ENCODE measurements at regions not wholly inside any gene's neighbourhood (a gene's known extent, or its start where the extent isn't known, plus 50 kb on each side); places are given as distances from the start of the nearest gene placed in this dataset.
"Not testable (repeated sequence)": the region's sequence is repeated elsewhere in the genome, so short reads cannot be mapped to it uniquely, and the experiment has no call there.

DNA sequence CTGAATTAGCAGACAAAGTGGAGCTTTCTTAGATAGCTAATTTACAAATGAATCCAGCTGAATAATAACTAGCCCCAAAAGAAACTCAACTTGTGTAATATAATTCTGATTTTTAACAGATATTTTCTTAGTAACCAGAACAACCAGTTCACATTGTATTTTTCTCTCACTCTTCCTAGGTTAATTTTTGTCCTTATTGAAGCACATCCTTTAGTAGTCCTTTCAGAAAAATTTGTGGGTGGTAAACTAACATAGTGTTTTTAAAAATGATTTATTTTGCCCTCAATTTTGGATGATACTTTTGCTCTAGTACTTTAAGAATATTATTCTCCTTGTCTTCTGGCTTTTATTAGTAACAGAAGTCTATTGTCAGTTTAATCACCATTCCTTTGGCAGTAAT lies 190.6 kb upstream of the SLC39A10 start:
- no peak for DNase-seq (ENCODE audit: low read depth in 2 of 2)

DNA sequence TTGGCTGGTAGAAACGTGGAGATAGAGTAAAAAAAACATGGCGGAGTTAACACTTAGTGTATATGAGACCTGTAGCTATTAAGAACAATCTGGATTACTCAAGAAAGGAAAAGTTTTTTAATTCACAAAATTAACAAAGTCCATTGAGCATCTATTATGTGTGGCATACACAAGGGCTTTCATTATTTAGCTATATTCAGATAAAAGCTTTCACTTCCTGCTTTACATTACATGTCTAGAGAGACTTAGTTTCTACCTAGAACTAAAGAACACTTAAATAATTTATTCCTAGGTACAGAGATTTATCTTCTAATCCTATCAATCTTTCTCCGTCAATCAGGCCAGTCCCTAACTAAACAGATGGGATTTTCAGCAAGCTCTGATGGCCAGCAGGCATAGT lies 196.0 kb upstream of the SLC39A10 start:
- DNase-seq (ENCODE audit: low read depth in 2 of 2): no peak

DNA sequence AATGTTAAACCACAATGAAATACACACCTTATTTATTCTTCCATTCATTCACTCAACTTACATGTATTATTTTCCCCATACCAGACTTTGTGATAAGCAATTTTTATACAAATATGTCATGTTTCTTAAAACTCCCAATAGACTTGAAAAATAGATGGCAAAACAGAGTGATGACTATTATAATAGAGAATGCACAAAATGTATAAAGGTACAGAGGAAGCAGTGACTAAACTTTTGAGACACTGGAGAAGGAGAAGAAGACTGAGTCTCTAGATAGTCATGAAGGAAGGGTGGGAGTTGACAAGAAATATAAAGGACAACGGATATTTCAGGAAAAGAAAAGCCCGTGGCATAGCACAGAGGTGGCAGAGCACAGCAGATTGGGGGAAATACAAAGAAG lies 198.1 kb upstream of the SLC39A10 start:
- DNase-seq (ENCODE audit: low read depth in 2 of 2): no peak

DNA sequence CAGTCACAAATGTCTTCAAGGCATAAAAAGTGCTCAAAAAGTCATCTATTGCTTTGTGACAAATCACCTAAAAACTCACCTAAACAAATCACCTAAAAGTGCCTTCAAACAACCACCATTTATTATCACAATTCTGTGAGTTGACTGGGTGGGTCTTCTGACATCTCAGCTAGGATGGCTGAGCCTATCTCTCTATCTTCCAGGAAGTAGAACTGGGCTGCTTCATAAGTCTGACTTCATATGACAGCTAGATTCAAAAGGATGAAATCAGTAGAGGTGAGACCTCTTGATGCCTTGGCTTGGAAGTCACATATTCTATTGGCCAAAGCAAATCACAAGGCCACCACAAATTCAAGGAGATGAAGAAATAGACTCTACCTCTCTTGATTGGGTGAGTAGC lies 199.2 kb upstream of the SLC39A10 start:
- no peak for DNase-seq (ENCODE audit: low read depth in 2 of 2)

DNA sequence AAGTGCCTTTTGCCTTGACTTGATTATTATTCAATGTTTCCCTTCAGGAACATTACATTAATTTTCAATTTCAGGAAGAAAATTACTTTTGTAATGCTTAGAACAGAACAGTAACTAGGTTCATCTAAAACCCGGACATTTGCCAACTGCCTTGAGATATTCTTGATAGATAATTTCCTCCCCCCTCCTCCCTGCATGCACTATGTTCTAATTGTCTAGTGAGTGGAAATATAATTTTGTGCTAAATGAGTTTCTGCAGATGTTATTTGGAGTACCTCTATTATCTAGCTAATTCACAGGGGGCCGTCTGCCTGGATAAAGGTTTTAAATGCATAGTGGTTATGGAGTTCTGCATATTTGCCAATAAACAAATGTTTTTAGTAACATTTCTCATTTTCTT lies 200.3 kb upstream of the SLC39A10 start:
- no peak for DNase-seq (ENCODE audit: low read depth in 2 of 2)

DNA sequence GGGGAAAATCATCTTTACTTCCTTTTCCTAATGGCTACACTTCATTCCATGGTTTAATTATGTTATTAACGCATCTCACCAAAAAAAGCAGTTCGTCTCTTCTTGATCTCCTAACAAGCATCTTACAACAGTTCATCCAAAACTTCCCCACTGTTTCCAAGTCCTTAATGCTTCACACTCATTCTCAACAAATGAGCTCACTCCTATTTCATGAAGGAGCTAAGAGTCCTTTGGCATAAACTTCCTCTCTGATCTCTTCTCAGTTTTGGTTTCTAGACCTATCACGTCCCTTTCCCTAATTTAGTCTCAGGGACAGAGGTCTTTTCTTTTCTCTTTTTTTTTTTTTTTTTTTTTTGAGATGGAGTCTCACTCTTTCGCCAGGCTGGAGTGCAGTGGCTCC lies 205.9 kb upstream of the SLC39A10 start:
- DNase-seq (ENCODE audit: low read depth in 2 of 2): no peak

DNA sequence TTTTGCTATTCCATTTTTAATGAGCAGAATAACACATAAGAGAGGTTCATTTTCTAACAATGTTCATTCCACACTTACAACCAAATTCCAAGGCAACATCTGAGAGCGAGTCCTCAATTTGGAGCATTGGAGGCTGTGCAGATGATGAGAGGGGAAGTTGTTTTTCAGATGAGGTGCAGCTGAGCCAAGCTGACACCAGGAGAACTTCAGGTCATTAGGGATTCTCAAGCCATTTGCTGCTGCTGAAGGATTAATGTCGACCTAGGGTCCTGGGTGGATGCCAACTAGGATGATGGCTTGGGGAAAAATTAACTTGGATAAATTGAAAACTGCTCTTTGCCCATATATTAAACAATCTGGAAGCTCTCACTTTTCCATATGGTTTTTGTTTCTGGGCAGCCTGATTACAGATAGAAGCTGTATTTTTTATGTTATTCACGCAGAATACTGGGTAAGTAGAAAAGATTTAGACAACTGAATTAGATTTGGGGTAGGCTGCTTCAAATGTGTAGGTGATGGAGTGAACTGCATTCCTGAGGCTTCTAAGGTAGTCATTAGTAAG lies 206.4 kb upstream of the SLC39A10 start:
- no peak for DNase-seq (ENCODE audit: low read depth in 2 of 2)

DNA sequence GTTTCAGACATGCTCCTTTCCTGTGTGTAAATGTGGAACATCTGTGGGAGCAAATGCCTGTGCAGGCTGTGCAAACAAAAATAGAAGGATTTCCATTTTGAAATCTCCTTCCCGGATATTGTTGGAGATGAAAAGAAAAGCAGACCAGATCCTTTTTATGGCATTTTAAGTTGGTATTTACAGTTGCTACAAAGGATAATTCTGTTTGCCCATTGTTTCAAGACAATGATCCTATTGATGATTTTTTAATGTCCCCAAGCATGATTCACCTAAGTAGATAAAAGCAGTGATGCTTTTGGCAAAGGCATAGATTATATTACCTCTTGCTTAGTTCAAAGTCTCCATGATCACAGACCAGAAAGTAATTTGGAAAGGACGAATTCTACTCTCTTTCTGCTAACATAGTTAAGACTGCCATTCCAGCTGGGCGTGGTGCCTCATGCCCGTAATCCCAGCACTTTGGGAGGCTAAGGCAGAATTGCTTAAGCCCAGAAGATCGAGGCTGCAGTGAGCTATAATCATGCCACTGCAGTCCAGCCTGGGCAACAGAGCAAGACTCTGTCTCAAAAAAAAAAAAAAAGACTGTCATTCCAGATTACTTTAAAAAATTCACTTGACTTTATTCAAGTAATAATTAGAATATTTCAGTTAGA lies 209.6 kb upstream of the SLC39A10 start:
- no peak for DNase-seq (ENCODE audit: low read depth in 2 of 2)

DNA sequence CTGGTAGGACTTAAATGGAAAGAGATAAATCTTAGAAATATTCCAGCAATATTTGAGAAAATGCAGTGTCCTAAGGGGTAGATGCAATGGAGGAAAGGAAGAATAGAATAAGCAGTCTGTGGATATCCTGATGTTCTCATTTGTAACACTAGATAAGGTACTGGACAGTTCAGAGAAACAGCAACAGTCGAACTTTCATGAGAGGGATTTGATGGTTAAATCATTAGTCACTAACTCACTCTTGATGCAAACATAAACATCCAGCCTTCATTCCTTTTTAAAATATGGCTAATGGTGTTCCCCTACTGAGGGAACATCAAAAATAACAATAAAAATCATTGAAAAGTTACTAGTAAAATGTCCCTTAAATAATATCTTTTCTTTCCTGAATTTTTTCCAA lies 211.4 kb upstream of the SLC39A10 start:
- no peak for DNase-seq (ENCODE audit: low read depth in 2 of 2)

DNA sequence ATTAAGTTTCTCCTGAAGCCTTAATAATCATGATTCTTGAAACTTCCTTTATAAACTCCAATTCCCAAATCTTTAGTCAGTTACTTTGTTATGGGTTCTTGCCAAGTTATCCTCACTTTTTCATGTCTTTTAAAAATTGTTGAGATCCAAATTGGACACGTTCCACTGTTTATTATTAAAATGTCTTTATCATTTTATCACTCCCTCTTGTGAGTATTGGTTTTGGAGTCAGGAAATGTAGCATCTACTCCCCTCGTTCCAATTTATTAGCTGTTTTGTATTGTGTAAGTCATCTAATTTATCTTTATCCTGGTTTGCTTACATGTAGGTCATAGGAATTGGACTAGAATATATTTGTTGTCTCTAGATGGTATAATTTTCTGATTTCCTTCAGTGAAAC lies 213.1 kb upstream of the SLC39A10 start:
- no peak for DNase-seq (ENCODE audit: low read depth in 2 of 2)

DNA sequence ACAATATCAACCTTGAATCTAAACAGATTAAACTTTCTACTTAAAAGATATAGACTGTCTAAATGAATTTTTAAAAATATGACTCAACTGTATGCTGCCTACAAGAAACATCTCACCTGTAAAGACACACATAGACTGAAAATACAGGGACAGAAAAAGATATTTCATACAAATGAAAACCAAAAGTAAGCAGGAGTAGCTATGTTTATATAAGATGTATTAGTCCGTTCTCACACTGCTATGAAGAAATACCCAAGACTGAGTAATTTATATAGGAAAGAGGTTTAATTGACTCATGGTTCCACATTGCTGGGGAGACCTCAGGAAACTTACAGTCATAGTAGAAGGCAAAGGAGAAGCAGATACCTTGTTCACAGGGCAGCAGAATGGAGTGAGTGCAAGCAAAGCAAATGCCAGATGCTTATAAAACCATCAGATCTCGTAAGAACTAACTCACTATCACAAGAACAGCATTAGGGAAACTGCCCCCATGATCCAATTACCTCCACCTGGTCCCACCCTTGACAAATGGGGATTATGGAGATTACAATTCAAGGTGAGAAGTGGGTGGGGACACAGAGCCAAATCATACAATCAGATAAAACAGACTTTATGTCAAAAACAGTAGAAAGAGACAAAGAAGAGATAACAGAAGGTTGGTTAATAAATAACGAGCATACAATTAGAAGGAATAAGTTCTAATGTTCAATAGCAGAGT lies 214.4 kb upstream of the SLC39A10 start:
- DNase-seq (ENCODE audit: low read depth in 2 of 2): no peak

DNA sequence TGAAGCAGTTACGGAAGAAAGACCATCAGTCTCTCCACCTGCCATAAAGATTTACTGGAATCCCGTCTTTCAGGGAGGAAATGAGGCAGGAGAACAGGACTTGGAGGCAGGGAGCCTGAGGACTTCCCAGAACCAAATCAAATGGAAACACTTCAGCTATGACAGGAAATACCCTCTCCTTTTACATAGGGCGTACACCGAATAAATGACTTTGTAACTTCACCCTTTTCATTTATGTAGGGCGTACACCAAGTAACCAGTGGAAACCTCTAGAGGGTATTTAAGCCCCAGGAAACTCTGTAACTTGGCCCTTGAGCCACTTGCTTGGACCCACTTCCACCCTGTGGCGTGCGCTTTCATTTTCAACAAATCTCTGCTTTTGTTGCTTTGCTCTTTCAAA lies 218.3 kb upstream of the SLC39A10 start:
- no peak for DNase-seq (ENCODE audit: low read depth in 2 of 2)

DNA sequence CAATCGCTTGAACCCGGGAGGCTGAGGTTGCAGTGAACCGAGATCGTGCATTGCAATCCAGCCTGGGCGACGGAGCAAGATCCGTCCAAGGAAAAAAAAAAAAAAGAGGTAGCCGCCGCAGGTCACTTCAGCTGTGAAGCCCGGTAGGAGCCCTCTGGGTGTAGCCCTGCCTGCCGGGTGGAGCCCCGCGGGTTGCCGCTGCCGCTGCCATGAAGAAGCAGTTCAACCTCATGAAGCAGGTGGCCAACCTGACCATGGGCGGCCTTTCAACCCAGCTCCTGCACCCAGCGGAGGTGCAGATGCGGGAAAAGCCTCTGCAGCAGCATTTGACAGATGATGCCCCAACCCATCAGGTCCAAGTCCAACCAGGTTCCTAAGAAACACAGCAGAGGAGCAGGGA lies 219.5 kb upstream of the SLC39A10 start:
- DNase-seq (ENCODE audit: low read depth in 2 of 2): no peak

DNA sequence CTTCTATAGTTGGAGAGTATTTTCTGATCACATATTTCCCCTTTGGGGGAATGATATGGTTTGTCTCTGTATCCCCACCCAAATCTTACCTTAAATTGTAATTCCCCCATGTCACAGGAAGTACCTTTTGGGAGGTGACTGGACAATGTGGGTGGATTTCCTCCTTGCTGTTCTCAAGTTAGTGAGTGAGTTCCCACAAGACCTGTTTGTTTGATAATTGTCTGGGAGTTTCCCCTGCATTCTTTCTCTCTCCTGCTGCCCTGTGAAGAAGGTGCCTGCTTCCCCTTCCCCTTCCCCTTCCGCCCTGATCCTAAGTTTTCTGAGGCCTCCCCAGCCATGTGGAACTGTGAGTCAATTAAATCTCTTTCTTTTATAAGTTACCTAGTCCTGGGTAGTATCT lies 222.7 kb upstream of the SLC39A10 start:
- no peak for DNase-seq (ENCODE audit: low read depth in 2 of 2)

DNA sequence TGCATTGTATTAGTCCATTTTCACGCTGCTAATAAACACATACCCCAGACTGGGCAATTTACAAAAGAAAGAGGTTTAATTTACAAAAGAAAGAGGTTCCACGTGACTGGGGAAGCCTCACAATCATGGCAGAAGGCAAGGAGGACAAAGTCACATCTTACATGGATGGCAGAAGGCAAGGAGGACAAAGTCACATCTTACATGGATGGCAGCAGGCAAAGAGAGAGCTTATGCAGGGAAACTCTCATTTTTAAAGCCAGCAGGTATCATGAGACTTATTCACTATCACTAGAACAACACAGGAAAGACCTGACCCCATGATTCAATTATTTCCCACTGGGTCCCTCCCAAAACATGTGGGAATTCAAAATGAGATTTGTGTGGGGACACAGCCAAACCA lies 223.3 kb upstream of the SLC39A10 start:
- not testable (repeated sequence) for DNase-seq (ENCODE audit: low read depth in 2 of 2)

DNA sequence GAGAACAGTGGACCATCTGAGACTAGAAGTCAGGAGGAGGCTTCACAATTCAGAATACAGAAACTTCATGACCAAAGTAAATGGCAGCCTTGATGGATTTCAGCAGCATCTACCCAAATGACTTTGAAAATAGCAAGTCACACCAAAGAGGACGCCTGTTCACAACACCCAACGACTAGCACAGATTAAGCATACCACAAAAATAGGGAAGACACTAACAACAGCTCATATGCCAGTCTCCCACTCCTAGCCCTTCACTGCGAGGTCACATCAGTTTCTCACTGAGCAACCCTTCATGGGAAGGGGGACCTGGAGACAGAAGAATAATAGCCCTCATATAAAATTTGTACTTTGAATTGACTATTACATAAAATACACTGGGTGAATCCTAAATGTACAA lies 228.4 kb upstream of the SLC39A10 start:
- DNase-seq (ENCODE audit: low read depth in 2 of 2): no peak

DNA sequence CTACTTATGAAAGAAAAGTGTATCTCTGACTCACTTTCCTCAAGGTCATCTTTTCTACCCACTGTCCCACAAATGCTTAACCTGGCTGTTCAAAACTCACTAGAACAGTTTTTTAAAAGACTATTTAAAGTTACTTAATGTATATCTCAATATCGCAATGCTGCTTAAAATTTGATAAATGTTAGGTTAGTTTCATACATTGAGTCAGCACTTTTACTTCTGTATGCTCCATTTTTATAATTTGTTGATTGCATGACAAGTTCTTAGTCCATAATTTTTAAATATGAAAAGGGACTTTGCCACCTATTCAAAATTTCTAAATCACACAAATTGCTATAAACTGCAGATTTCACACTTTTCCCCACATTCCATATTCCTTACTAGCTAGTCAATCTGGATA lies 231.7 kb upstream of the SLC39A10 start:
- no peak for DNase-seq (ENCODE audit: low read depth in 2 of 2)

DNA sequence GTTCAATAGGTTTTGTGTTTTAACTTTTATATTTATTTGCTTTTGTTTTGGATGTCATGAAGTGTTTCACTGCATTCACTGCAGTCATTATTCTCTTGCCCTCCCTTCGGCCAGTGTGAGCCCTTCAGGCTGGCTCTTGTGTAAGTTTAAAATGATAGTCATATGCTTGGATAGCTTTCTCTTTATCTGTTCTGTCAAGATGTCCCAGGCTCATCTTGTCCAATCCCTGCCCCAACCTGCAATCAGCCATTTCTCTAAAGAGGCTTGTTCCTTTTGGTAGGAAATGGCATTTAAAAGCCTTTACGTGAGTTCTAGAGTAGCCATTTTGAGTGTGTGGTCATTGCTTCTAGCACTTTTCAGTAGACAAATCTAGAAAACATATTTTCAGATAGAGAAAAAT lies 238.0 kb upstream of the SLC39A10 start:
- no peak for DNase-seq (ENCODE audit: low read depth in 2 of 2)

DNA sequence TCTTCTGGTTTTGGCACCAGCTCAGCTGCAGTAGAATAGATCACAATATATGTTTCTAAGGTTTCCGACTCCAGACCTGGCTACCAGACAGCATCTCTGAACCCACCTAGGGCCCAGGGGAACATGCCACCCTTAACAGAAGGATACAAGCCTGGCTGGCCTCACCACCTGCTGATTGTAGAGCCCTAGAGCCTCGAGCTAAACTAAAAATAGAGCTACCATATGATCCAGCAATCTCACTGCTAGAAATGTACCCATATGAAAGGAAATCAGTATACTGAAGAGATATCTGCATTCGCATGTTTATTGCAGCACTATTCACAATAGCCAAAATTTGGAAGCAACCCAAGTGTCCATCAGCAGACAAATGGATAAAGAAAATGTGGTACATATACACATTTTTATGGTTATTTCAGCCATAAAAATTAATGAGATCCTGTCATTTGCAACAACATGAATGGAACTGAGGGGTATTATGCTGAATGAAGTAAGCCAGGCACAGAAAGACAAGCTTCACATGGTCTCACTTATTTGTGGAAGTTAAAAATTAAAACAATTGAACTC lies 242.4 kb upstream of the SLC39A10 start:
- DNase-seq (ENCODE audit: low read depth in 2 of 2): no peak

DNA sequence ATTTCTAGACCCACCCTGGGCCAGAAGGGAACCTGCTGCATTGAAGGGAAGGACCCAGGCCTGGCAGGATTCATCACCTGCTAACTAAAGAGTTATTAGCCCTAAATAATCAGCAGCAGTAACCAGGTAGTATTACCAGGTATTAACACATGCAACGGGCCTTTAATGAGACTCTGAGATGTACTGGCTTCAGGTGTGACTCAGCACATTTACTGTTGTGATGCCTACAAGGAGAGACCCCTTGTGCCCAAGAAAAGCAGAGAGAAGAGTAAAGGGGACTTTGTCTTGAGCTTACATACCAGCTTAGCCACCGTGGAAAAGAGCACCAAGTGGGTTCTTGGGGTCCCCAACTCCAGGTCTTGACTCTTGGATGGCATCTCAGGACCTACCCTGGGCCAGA lies 243.1 kb upstream of the SLC39A10 start:
- no peak for DNase-seq (ENCODE audit: low read depth in 2 of 2)

DNA sequence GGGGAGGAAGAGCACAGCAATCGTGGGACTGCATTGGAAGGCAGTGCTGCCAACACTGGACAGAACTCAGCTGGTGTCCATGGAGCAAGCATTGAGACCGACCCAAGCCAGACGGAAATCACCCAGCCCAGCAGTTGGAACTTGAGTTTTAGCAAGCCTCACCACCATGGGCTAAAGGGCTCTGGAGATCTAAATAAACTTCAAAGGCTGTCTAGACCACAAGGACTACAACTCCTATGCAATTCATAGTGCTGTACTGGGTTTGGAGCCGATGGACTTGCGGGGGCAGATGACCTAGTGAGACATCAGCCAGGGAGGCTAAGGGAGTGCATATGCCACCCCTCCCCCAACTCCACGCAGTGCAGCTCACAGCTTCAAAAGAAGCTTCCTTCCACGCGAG lies 243.6 kb upstream of the SLC39A10 start:
- no peak for DNase-seq (ENCODE audit: low read depth in 2 of 2)

DNA sequence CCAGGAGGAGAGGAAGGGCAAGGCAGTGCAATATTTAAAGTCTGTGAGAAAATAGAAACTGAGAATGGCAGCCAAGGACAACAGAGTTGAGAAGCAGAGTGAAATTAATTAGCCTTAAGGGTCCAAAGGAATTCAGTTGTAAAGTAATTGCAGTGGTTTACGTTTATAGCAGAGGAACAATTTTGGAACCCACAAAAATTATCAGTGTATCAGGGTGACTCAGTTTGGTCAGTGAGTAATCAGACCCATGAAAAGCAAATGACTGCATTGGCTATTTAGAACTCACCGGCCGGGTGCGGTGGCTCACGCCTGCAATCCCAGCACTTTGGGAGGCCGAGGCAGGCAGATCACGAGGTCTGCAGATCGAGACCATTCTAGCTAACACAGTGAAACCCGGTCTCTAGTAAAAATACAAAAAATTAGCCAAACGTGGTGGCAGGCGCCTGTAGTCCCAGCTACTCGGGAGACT lies 245.8 kb upstream of the SLC39A10 start:
- no peak for DNase-seq (ENCODE audit: low read depth in 2 of 2)

DNA sequence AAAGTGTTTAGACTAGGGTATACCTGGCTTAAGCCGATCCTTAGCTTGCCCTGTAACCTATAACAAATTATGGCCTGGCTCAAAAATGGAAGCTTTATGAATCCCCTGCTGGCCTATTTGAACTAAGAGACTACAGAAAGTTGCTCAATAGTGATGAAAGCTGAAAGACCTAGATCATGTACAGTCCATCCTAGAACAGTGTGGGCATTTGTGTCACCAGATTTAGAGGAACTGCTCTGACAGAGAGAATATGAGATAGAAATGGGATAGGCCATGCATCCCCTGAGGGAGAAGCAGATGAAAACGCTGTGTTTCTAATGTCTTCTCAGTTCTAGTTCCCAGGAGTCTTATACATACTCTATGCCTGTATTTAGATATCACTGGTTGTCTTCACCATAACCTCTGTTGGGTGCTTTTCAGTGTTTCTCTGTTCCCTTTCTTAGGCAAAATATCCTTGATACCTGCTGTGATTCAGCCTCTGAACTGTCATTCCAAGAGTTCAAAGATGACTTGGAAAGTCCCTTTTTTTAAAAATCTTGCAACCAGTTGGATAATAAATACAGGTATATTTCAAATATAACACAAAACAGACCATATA lies 246.9 kb upstream of the SLC39A10 start:
- no peak for DNase-seq (ENCODE audit: low read depth in 2 of 2)
